Gastroesophageal sphincter (tissue), 3 donors: ENCODE measurements at regions not wholly inside any gene's neighbourhood (a gene's known extent, or its start where the extent isn't known, plus 50 kb on each side); places are given as distances from the start of the nearest gene placed in this dataset.

Experiments
- EP300 ChIP-seq: sonication (generic); formaldehyde crosslinking; IDR thresholded peaks from one replicate; pipeline ENCODE4 v1.6.1; 2017; ENCODE audit warnings: antibody characterized with exemption, mild to moderate bottlenecking
- POLR2A ChIP-seq, 2 donors: fragments of 450-650 bp; IDR thresholded peaks; one replicate each; pipeline ENCODE4 v1.6.1; 2017; ENCODE audit warnings: antibody characterized with exemption in 2 of 2, mild to moderate bottlenecking in 2 of 2, moderate library complexity in 1 of 2
- POLR2AphosphoS5 ChIP-seq: sonication (generic); formaldehyde crosslinking; IDR thresholded peaks from one replicate; pipeline ENCODE4 v1.6.1; 2017; ENCODE audit warnings: antibody characterized with exemption
- TF ChIP-seq, protein P1 (sequence below), 4 experiments: fragments of 200-600 bp in 2 of 4; fragments of 450-650 bp in 2 of 4; sonication (generic) in 1 of 4; IDR thresholded peaks; one replicate each; pipeline ENCODE4 v1.5.1; 2017 to 2019; ENCODE audit warnings: antibody characterized with exemption in 4 of 4, mild to moderate bottlenecking in 2 of 4, moderate library complexity in 2 of 4

DNA sequence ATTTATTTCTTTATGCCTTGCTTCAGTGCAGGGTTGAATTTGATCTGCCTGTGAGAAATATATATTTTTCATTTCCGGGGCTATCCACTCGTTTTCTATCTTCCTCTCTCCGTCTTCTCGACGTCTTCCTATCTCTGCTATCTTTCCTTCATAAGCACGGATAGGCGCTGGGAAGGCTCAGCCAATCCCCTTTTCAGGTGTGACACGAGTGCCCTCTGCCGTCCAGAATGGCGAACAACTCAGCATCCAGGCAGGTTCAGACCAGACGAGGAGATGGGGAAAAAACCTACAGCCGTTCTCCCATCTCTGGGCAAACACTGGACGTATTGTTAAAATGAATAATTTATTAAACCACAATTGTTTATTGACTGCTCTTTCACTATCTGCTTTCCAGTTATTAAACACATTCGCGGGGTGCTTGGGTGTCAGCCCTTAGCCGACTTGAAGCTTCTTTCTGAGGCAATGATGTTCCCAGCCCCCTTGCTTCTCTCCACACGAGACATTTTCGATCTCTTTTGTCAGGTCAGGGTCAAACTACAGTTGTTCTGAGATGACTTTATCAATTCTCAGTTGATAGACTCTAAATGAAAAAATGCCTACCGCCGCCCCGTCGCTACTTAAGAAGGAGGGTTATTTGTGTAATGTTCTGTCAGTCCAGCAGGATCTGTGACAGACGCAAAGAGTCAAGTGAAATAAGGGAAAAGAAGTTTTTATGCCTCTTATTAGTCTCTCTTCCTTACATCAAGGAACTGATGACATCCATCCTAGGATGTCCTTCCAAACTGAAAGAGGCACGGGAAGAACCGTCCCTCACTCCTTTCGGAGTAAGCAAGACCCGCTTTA is 96.3 kb upstream of the NOCT start:
- TF ChIP-seq, protein P1, sequence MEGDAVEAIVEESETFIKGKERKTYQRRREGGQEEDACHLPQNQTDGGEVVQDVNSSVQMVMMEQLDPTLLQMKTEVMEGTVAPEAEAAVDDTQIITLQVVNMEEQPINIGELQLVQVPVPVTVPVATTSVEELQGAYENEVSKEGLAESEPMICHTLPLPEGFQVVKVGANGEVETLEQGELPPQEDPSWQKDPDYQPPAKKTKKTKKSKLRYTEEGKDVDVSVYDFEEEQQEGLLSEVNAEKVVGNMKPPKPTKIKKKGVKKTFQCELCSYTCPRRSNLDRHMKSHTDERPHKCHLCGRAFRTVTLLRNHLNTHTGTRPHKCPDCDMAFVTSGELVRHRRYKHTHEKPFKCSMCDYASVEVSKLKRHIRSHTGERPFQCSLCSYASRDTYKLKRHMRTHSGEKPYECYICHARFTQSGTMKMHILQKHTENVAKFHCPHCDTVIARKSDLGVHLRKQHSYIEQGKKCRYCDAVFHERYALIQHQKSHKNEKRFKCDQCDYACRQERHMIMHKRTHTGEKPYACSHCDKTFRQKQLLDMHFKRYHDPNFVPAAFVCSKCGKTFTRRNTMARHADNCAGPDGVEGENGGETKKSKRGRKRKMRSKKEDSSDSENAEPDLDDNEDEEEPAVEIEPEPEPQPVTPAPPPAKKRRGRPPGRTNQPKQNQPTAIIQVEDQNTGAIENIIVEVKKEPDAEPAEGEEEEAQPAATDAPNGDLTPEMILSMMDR (IDR thresholded peaks at IDR 0.05): peak; percentile 40 to 72 (median 56)
- TF ChIP-seq POLR2A (IDR thresholded peaks at IDR 0.05) (no peak), POLR2AphosphoS5 (no peak), EP300 (no peak)
